Caco-2 (cell line): ENCODE measurements at regions not wholly inside any gene's neighbourhood (a gene's known extent, or its start where the extent isn't known, plus 50 kb on each side); places are given as distances from the start of the nearest gene placed in this dataset.

Experiments
- BruUV-seq: library from RNA; stranded (reverse); fragments of 400-500 nt; replicated peaks from 2 replicates; lab custom pipeline; 2021; lab: Mats Ljungman, UMichigan
- CTCF ChIA-PET: fragments of 300-600 bp; sonication (Branson Sonifier 250); formaldehyde crosslinking; loops from one replicate; lab custom pipeline; 2022; ENCODE audit warnings: antibody characterized with exemption; lab: Charles Lee
- POLR2A ChIA-PET: fragments of 300-600 bp; sonication (Branson Sonifier 250); formaldehyde crosslinking; loops from one replicate; lab custom pipeline; 2022; ENCODE audit warnings: antibody characterized with exemption; lab: Charles Lee
- DNase-seq, 2 experiments: peaks; one replicate each; pipeline versions ENCODE4 v3.0.0 to v3.0.0-alpha.2; 2020 to 2022
- H3K27me3 ChIP-seq: replicated peaks from 2 replicates; pipeline ENCODE4 v1.6.0; 2011; ENCODE audit warnings: low read length; ENCODE audit not compliant: control insufficient read depth, insufficient read depth
- H3K36me3 ChIP-seq: 2 replicates; pipeline ENCODE4 v1.5.1; 2011; ENCODE audit warnings: low read length; ENCODE audit not compliant: control insufficient read depth, insufficient read depth
- H3K4me1 ChIP-seq: fragments of 250-450 bp; sonication (Bioruptor Pico); 2 replicates; pipeline ENCODE4 v1.5.1; 2020; ENCODE audit warnings: mild to moderate bottlenecking
- H3K4me3 ChIP-seq: 2 replicates; pipeline ENCODE4 v1.5.1; 2011; ENCODE audit warnings: low read depth, mild to moderate bottlenecking, control low read depth, low read length
- H3K9me3 ChIP-seq: fragments of 250-450 bp; sonication (Bioruptor Pico); 2 replicates; pipeline ENCODE4 v1.5.1; 2020; ENCODE audit warnings: mild to moderate bottlenecking, moderate library complexity
- H3K27ac Mint-ChIP-seq: one replicate; pipeline ENCODE4 v1.8.0; 2022; ENCODE audit warnings: mixed read lengths; ENCODE audit not compliant: unreplicated experiment
- H3K27me3 Mint-ChIP-seq: one replicate; pipeline ENCODE4 v1.8.0; 2022; ENCODE audit warnings: mixed read lengths; ENCODE audit not compliant: insufficient read depth, unreplicated experiment
- H3K36me3 Mint-ChIP-seq: one replicate; pipeline ENCODE4 v1.8.0; 2022; ENCODE audit warnings: mild to moderate bottlenecking, mixed read lengths; ENCODE audit not compliant: insufficient read depth, unreplicated experiment
- H3K4me1 Mint-ChIP-seq: one replicate; pipeline ENCODE4 v1.8.0; 2022; ENCODE audit warnings: low read depth, mixed read lengths; ENCODE audit not compliant: unreplicated experiment
- H3K4me3 Mint-ChIP-seq: one replicate; pipeline ENCODE4 v1.8.0; 2022; ENCODE audit warnings: mild to moderate bottlenecking, moderate library complexity, mixed read lengths; ENCODE audit not compliant: unreplicated experiment
- H3K9me3 Mint-ChIP-seq: one replicate; pipeline ENCODE4 v1.8.0; 2022; ENCODE audit warnings: mixed read lengths; ENCODE audit not compliant: unreplicated experiment
- CTCF ChIP-seq, 2 experiments: fragments of 200-600 bp in 1 of 2; IDR thresholded peaks; 1 replicate in 1 of 2; 2 replicates in 1 of 2; pipeline versions ENCODE4 v1.5.1 to v1.8.0; 2011 to 2022; ENCODE audit warnings: antibody characterized with exemption in 1 of 2, control low read depth in 1 of 2, inconsistent platforms in 1 of 2, low read depth in 1 of 2, low read length in 1 of 2, mild to moderate bottlenecking in 1 of 2, moderate library complexity in 1 of 2; ENCODE audit not compliant: insufficient read depth in 1 of 2, severe bottlenecking in 1 of 2, unreplicated experiment in 1 of 2
- intact Hi-C: fragments of 100-400 bp; cut with micrococcal nuclease; formaldehyde crosslinking; loops from one replicate; pipeline ENCODE4 v1.10.0; 2022; ENCODE audit not compliant: unreplicated experiment

- BruUV-seq, result no TSS peak
These were observed 116.1 kb upstream of the PITX1 start for GRCh38 chr5:135149956-135150723.

GRCh38 chr5:135149229-135149955, 115.4 kb upstream of the PITX1 start:
- ChIA-PET POLR2A (no interaction called here), CTCF (no interaction called here)
- peaks cover 4% of the 10 kb centered on the region for H3K36me3 Mint-ChIP-seq
- Histone ChIP-seq H3K4me3 (no peak overlapping the region), H3K36me3 (no peaks in the 10 kb centered on the region), H3K4me1 (peaks cover 9% of the 10 kb centered on the region), H3K9me3 (peaks cover 4% of the 10 kb centered on the region; the same call in 1 of the 2 replicates), H3K27me3 (no peaks in the 10 kb centered on the region)
- intact Hi-C loops, result no loop called here
- BruUV-seq, result no TSS peak
- TF ChIP-seq CTCF (IDR thresholded peaks at IDR 0.05; ENCODE audit: insufficient read depth in 1 of 2, low read depth in 1 of 2, low read length in 1 of 2, severe bottlenecking in 1 of 2, unreplicated experiment in 1 of 2), result no peak
- DNase-seq, result no peak
- no peaks in the 10 kb centered on the region for H3K27me3 Mint-ChIP-seq
- H3K9me3 Mint-ChIP-seq, result peaks cover 23% of the 10 kb centered on the region
- peaks cover 12% of the 10 kb centered on the region for H3K4me1 Mint-ChIP-seq
- no peak overlapping the region for H3K4me3 Mint-ChIP-seq
- H3K27ac Mint-ChIP-seq, result no peak overlapping the region

More at GRCh38 chr5:135149956-135150723, 116.1 kb upstream of the PITX1 start:
- intact Hi-C loops, result no loop called here
- no peak overlapping the region for H3K4me3 ChIP-seq
- H3K36me3 ChIP-seq, result no peaks in the 10 kb centered on the region
- ChIA-PET POLR2A (no interaction called here), CTCF (no interaction called here)
- peaks cover 9% of the 10 kb centered on the region for H3K4me1 ChIP-seq
- H3K27me3 Mint-ChIP-seq, result no peaks in the 10 kb centered on the region
- no peak for TF ChIP-seq CTCF (IDR thresholded peaks at IDR 0.05; ENCODE audit: insufficient read depth in 1 of 2, low read depth in 1 of 2, low read length in 1 of 2, severe bottlenecking in 1 of 2, unreplicated experiment in 1 of 2)
- H3K36me3 Mint-ChIP-seq, result peaks cover 4% of the 10 kb centered on the region
- DNase-seq, result no peak
- H3K9me3 Mint-ChIP-seq, result peaks cover 18% of the 10 kb centered on the region
- no peaks in the 10 kb centered on the region for H3K27me3 ChIP-seq
- H3K27ac Mint-ChIP-seq, result no peak overlapping the region
- peaks cover 12% of the 10 kb centered on the region for H3K4me1 Mint-ChIP-seq
- H3K4me3 Mint-ChIP-seq, result no peak overlapping the region
- H3K9me3 ChIP-seq, result peaks cover 4% of the 10 kb centered on the region; the same call in 1 of the 2 replicates

- H3K9me3 ChIP-seq, result peaks cover 4% of the 10 kb centered on the region; the same call in 1 of the 2 replicates
- H3K27me3 Mint-ChIP-seq, result no peaks in the 10 kb centered on the region
- no peak overlapping the region for H3K27ac Mint-ChIP-seq
- no TSS peak for BruUV-seq
- intact Hi-C loops, result no loop called here
- H3K36me3 ChIP-seq, result no peaks in the 10 kb centered on the region
- peaks cover 14% of the 10 kb centered on the region for H3K4me1 ChIP-seq
- POLR2A ChIA-PET, result no interaction called here
- TF ChIP-seq CTCF (IDR thresholded peaks at IDR 0.05; ENCODE audit: insufficient read depth in 1 of 2, low read depth in 1 of 2, low read length in 1 of 2, severe bottlenecking in 1 of 2, unreplicated experiment in 1 of 2), result no peak
- CTCF ChIA-PET, result no interaction called here
- H3K27me3 ChIP-seq, result no peaks in the 10 kb centered on the region
- H3K4me3 ChIP-seq, result no peak overlapping the region
- peaks cover 8% of the 10 kb centered on the region for H3K36me3 Mint-ChIP-seq
- no peak for DNase-seq
- no peak overlapping the region for H3K4me3 Mint-ChIP-seq
- H3K9me3 Mint-ChIP-seq, result peaks cover 26% of the 10 kb centered on the region
- H3K4me1 Mint-ChIP-seq, result peaks cover 19% of the 10 kb centered on the region
These were observed 113.5 kb upstream of the PITX1 start for GRCh38 chr5:135147294-135148090.
